SJSA1 (cell line): ENCODE measurements at regions not wholly inside any gene's neighbourhood (a gene's known extent, or its start where the extent isn't known, plus 50 kb on each side); places are given as distances from the start of the nearest gene placed in this dataset.
"Not testable (repeated sequence)": the region's sequence is repeated elsewhere in the genome, so short reads cannot be mapped to it uniquely, and the experiment has no call there.

Experiments
- DNase-seq, 2 experiments: peaks; one replicate each; pipeline ENCODE4 v3.0.0-alpha.2; 2015 to 2020; ENCODE audit warnings: low spot score in 2 of 2, low read depth in 1 of 2
- H3K27ac ChIP-seq: fragments of 250-450 bp; sonication (Bioruptor Pico); 2 replicates; pipeline ENCODE4 v1.5.1; 2020; ENCODE audit warnings: mild to moderate bottlenecking, moderate library complexity
- H3K27me3 ChIP-seq: fragments of 250-450 bp; sonication (Bioruptor Pico); replicated peaks from 2 replicates; pipeline ENCODE4 v1.5.1; 2020; ENCODE audit warnings: mild to moderate bottlenecking, moderate library complexity
- H3K36me3 ChIP-seq: fragments of 250-450 bp; sonication (Bioruptor Pico); 2 replicates; pipeline ENCODE4 v1.5.1; 2020; ENCODE audit warnings: mild to moderate bottlenecking
- H3K4me1 ChIP-seq: fragments of 250-450 bp; sonication (Bioruptor Pico); replicated peaks from 2 replicates; pipeline ENCODE4 v1.6.1; 2021; ENCODE audit warnings: mild to moderate bottlenecking
- H3K4me3 ChIP-seq: fragments of 250-450 bp; sonication (Bioruptor Pico); 2 replicates; pipeline ENCODE4 v1.5.1; 2020; ENCODE audit warnings: mild to moderate bottlenecking
- H3K9me3 ChIP-seq: fragments of 250-450 bp; sonication (Bioruptor Pico); replicated peaks from 2 replicates; pipeline ENCODE4 v1.5.1; 2020; ENCODE audit warnings: mild to moderate bottlenecking

- no peaks in the 10 kb centered on the region for H3K9me3 ChIP-seq
- H3K27ac ChIP-seq = peak overlapping the region; percentile 84
- H3K4me3 ChIP-seq = no peak overlapping the region
- H3K27me3 ChIP-seq = no peaks in the 10 kb centered on the region
- DNase-seq = peak; percentile 87 to 88
- H3K4me1 ChIP-seq = peaks cover 53% of the 10 kb centered on the region
- no peaks in the 10 kb centered on the region for H3K36me3 ChIP-seq
Observed at GRCh38 chr10:3339531-3339950, 167.0 kb upstream of the PITRM1 start.

- no peaks in the 10 kb centered on the region for H3K9me3 ChIP-seq
- H3K4me3 ChIP-seq = no peak overlapping the region
- no peaks in the 10 kb centered on the region for H3K36me3 ChIP-seq
- no peaks in the 10 kb centered on the region for H3K27me3 ChIP-seq
- peak overlapping the region; percentile 84 for H3K27ac ChIP-seq
- peaks cover 53% of the 10 kb centered on the region for H3K4me1 ChIP-seq
- peak; percentile 83 to 86 for DNase-seq
Observed at GRCh38 chr10:3339121-3339520, 166.5 kb upstream of the PITRM1 start.

GRCh38 chr10:3337741-3338140 is 165.2 kb upstream of the PITRM1 start:
- DNase-seq = no peak
- Histone ChIP-seq H3K36me3 (no peaks in the 10 kb centered on the region), H3K4me3 (no peak overlapping the region), H3K9me3 (no peaks in the 10 kb centered on the region), H3K4me1 (peaks cover 59% of the 10 kb centered on the region), H3K27ac (peak overlapping the region; percentile 84), H3K27me3 (no peaks in the 10 kb centered on the region)

- peak overlapping the region; percentile 51 for H3K27ac ChIP-seq
- peak in 1 of 2 experiments; percentile 52 for DNase-seq
- H3K27me3 ChIP-seq = no peaks in the 10 kb centered on the region
- H3K4me1 ChIP-seq = peaks cover 59% of the 10 kb centered on the region
- H3K4me3 ChIP-seq = no peak overlapping the region
- no peaks in the 10 kb centered on the region for H3K9me3 ChIP-seq
- H3K36me3 ChIP-seq = no peaks in the 10 kb centered on the region
Observed at GRCh38 chr10:3336673-3337293, 164.2 kb upstream of the PITRM1 start.

- peaks cover 44% of the 10 kb centered on the region for H3K4me1 ChIP-seq
- no peak overlapping the region for H3K4me3 ChIP-seq
- no peak overlapping the region for H3K27ac ChIP-seq
- no peaks in the 10 kb centered on the region for H3K9me3 ChIP-seq
- H3K36me3 ChIP-seq = no peaks in the 10 kb centered on the region
- DNase-seq = no peak
- no peaks in the 10 kb centered on the region for H3K27me3 ChIP-seq
Observed at GRCh38 chr10:3333426-3333825, 160.8 kb upstream of the PITRM1 start.

- Histone ChIP-seq H3K4me1 (peaks cover 29% of the 10 kb centered on the region), H3K36me3 (no peaks in the 10 kb centered on the region), H3K4me3 (no peak overlapping the region), H3K9me3 (no peaks in the 10 kb centered on the region), H3K27ac (no peak overlapping the region), H3K27me3 (no peaks in the 10 kb centered on the region)
- DNase-seq = no peak
Observed at GRCh38 chr10:3331690-3332230, 159.2 kb upstream of the PITRM1 start.

GRCh38 chr10:3331187-3331586 is 158.6 kb upstream of the PITRM1 start:
- DNase-seq = no peak
- peaks cover 23% of the 10 kb centered on the region for H3K4me1 ChIP-seq
- no peaks in the 10 kb centered on the region for H3K9me3 ChIP-seq
- no peaks in the 10 kb centered on the region for H3K27me3 ChIP-seq
- H3K4me3 ChIP-seq = no peak overlapping the region
- peak overlapping the region; percentile 43 for H3K27ac ChIP-seq
- no peaks in the 10 kb centered on the region for H3K36me3 ChIP-seq

GRCh38 chr10:3330663-3331062 is 158.1 kb upstream of the PITRM1 start:
- no peaks in the 10 kb centered on the region for H3K36me3 ChIP-seq
- H3K27me3 ChIP-seq = no peaks in the 10 kb centered on the region
- no peaks in the 10 kb centered on the region for H3K9me3 ChIP-seq
- peak overlapping the region; percentile 43 for H3K27ac ChIP-seq
- peak; percentile 62 to 72 for DNase-seq
- H3K4me3 ChIP-seq = no peak overlapping the region
- peaks cover 18% of the 10 kb centered on the region for H3K4me1 ChIP-seq

GRCh38 chr10:3325954-3326750 is 153.6 kb upstream of the PITRM1 start:
- no peaks in the 10 kb centered on the region for H3K9me3 ChIP-seq
- H3K4me3 ChIP-seq = no peak overlapping the region
- H3K36me3 ChIP-seq = no peaks in the 10 kb centered on the region
- peaks cover 10% of the 10 kb centered on the region for H3K4me1 ChIP-seq
- DNase-seq = no peak
- no peaks in the 10 kb centered on the region for H3K27me3 ChIP-seq
- no peak overlapping the region for H3K27ac ChIP-seq

- Histone ChIP-seq H3K4me1 (no peaks in the 10 kb centered on the region), H3K36me3 (no peaks in the 10 kb centered on the region), H3K9me3 (no peaks in the 10 kb centered on the region), H3K27ac (no peak overlapping the region), H3K4me3 (no peak overlapping the region), H3K27me3 (no peaks in the 10 kb centered on the region)
- DNase-seq = no peak
Observed at GRCh38 chr10:3324612-3325038, 152.0 kb upstream of the PITRM1 start.

GRCh38 chr10:3323865-3324498 is 151.4 kb upstream of the PITRM1 start:
- Histone ChIP-seq H3K27me3 (no peaks in the 10 kb centered on the region), H3K9me3 (no peaks in the 10 kb centered on the region), H3K4me1 (no peaks in the 10 kb centered on the region), H3K36me3 (no peaks in the 10 kb centered on the region), H3K4me3 (no peak overlapping the region), H3K27ac (no peak overlapping the region)
- DNase-seq = no peak

GRCh38 chr10:3321123-3321522 is 148.5 kb upstream of the PITRM1 start:
- H3K36me3 ChIP-seq = no peaks in the 10 kb centered on the region
- H3K9me3 ChIP-seq = no peaks in the 10 kb centered on the region
- H3K4me3 ChIP-seq = no peak overlapping the region
- DNase-seq = no peak
- H3K27ac ChIP-seq = no peak overlapping the region
- no peaks in the 10 kb centered on the region for H3K27me3 ChIP-seq
- no peaks in the 10 kb centered on the region for H3K4me1 ChIP-seq

GRCh38 chr10:3319811-3320226 is 147.2 kb upstream of the PITRM1 start:
- Histone ChIP-seq H3K9me3 (no peaks in the 10 kb centered on the region), H3K36me3 (no peaks in the 10 kb centered on the region), H3K4me1 (no peaks in the 10 kb centered on the region), H3K27ac (no peak overlapping the region), H3K4me3 (no peak overlapping the region), H3K27me3 (no peaks in the 10 kb centered on the region)
- no peak for DNase-seq

GRCh38 chr10:3318480-3318807 is 145.9 kb upstream of the PITRM1 start:
- not testable (repeated sequence) for DNase-seq, H3K9me3 ChIP-seq, H3K36me3 ChIP-seq, H3K4me3 ChIP-seq, H3K27ac ChIP-seq, H3K27me3 ChIP-seq, H3K4me1 ChIP-seq
